ENCODE measurements at regions not wholly inside any gene's neighbourhood (a gene's known extent, or its start where the extent isn't known, plus 50 kb on each side); places are given as distances from the start of the nearest gene placed in this dataset.
"Not testable (repeated sequence)": the region's sequence is repeated elsewhere in the genome, so short reads cannot be mapped to it uniquely, and the experiment has no call there.

- Histone ChIP-seq H3K9me3 (ENCODE audit: control extremely low read depth in 1 of 3, control insufficient read depth in 2 of 3, insufficient read depth in 1 of 3, low read length in 2 of 3) (no peaks in the 10 kb centered on the region), H2AFZ (ENCODE audit: insufficient read depth, low read depth, low read length, poor library complexity, severe bottlenecking) (no peak overlapping the region), H3K27ac (ENCODE audit: low read length in 2 of 2) (no peak overlapping the region), H3K4me3 (ENCODE audit: control extremely low read depth in 1 of 5, extremely low read depth in 1 of 5, insufficient read depth in 1 of 5, low read depth in 2 of 5, low read length in 4 of 5) (no peak overlapping the region), H3K9ac (ENCODE audit: low read length) (no peak overlapping the region), H3K4me2 (replicated peaks; ENCODE audit: low read depth, low read length, poor library complexity, severe bottlenecking) (no peak overlapping the region), H4K20me1 (ENCODE audit: control insufficient read depth, insufficient read depth, low read length, poor library complexity, severe bottlenecking) (no peaks in the 10 kb centered on the region), H3K4me1 (ENCODE audit: control insufficient read depth in 2 of 2, insufficient read depth in 2 of 2, low read length in 2 of 2) (no peaks in the 10 kb centered on the region), H3K79me2 (ENCODE audit: control insufficient read depth, insufficient read depth, low read length) (no peaks in the 10 kb centered on the region), H3K27me3 (replicated peaks in 1 of 4; ENCODE audit: control extremely low read depth in 1 of 4, control insufficient read depth in 3 of 4, insufficient read depth in 4 of 4, low read length in 3 of 4) (no peaks in the 10 kb centered on the region), H3K36me3 (replicated peaks in 1 of 2; ENCODE audit: control extremely low read depth in 1 of 2, control insufficient read depth in 1 of 2, extremely low read depth in 1 of 2, insufficient read depth in 2 of 2, low read length in 1 of 2) (no peaks in the 10 kb centered on the region)
- TF ChIP-seq EZH2 (IDR thresholded peaks at IDR 0.05; ENCODE audit: borderline replicate concordance, insufficient read depth, low read depth, low read length, poor library complexity, severe bottlenecking) (no peak), CTCF (IDR thresholded peaks at IDR 0.05) (no peak)
- DNase-seq (no peak), ATAC-seq (ENCODE audit: low read depth) (no peak)
- Mint-ChIP-seq H3K4me1 (no peaks in the 10 kb centered on the region), H3K9me3 (ENCODE audit: insufficient read depth) (no peaks in the 10 kb centered on the region), H3K27me3 (no peaks in the 10 kb centered on the region), H3K27ac (no peak overlapping the region), H3K4me3 (no peak overlapping the region)
- intact Hi-C loops (cut with micrococcal nuclease): no loop called here
- WGBS (ENCODE audit: insufficient coverage): no CpG with 5 or more reads among the region's 3 CpGs
- ChIA-PET CTCF (no interaction called here), POLR2A (no interaction called here)
Observed at GRCh38 chr7:79512261-79512660, 58.8 kb upstream of the MAGI2 start.

DNA sequence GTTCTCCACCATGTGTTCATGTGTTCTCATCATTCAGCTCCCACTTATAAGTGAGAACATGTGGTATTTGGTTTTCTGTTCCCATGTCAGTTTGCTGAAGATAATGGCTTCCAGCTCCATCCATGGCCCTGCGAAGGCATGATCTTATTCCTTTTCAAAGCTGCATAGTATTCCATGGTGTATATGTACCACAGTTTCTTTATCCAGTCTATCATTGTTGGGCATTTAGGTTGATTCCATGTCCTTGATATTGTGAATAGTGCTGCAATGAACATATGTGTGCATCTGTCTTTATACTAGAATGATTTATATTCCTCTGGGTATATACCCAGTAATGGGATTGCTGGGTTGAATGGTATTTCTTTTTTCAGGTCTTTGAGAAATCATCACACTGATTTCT, 57.6 kb upstream of the MAGI2 start:
- H2AFZ ChIP-seq (ENCODE audit: insufficient read depth, low read depth, low read length, poor library complexity, severe bottlenecking); H3K27me3 ChIP-seq (replicated peaks in 1 of 4; ENCODE audit: control extremely low read depth in 1 of 4, control insufficient read depth in 3 of 4, insufficient read depth in 4 of 4, low read length in 3 of 4); POLR2A ChIA-PET; H3K4me2 ChIP-seq (replicated peaks; ENCODE audit: low read depth, low read length, poor library complexity, severe bottlenecking); H3K27ac ChIP-seq (ENCODE audit: low read length in 2 of 2); H3K27me3 Mint-ChIP-seq; H3K4me1 Mint-ChIP-seq; H4K20me1 ChIP-seq (ENCODE audit: control insufficient read depth, insufficient read depth, low read length, poor library complexity, severe bottlenecking); H3K9ac ChIP-seq (ENCODE audit: low read length); H3K79me2 ChIP-seq (ENCODE audit: control insufficient read depth, insufficient read depth, low read length); H3K36me3 ChIP-seq (replicated peaks in 1 of 2; ENCODE audit: control extremely low read depth in 1 of 2, control insufficient read depth in 1 of 2, extremely low read depth in 1 of 2, insufficient read depth in 2 of 2, low read length in 1 of 2); DNase-seq; H3K27ac Mint-ChIP-seq; ATAC-seq (ENCODE audit: low read depth); H3K4me3 Mint-ChIP-seq; H3K4me1 ChIP-seq (ENCODE audit: control insufficient read depth in 2 of 2, insufficient read depth in 2 of 2, low read length in 2 of 2); H3K9me3 ChIP-seq (ENCODE audit: control extremely low read depth in 1 of 3, control insufficient read depth in 2 of 3, insufficient read depth in 1 of 3, low read length in 2 of 3); intact Hi-C loops (cut with micrococcal nuclease); CTCF ChIA-PET; H3K4me3 ChIP-seq (ENCODE audit: control extremely low read depth in 1 of 5, extremely low read depth in 1 of 5, insufficient read depth in 1 of 5, low read depth in 2 of 5, low read length in 4 of 5); H3K9me3 Mint-ChIP-seq (ENCODE audit: insufficient read depth): not testable (repeated sequence)
- no CpG with 5 or more reads among the region's 1 CpG for WGBS (ENCODE audit: insufficient coverage)

Data from B cell (primary cell).